GM12865 (cell line): ENCODE measurements at regions not wholly inside any gene's neighbourhood (a gene's known extent, or its start where the extent isn't known, plus 50 kb on each side); places are given as distances from the start of the nearest gene placed in this dataset.

ENCODE experiments used
- DNase-seq: peaks from one replicate; pipeline ENCODE4 v3.0.0; 2010; ENCODE audit warnings: low read depth
- H3K4me3 ChIP-seq: 2 replicates; pipeline ENCODE4 v1.5.1; 2011; ENCODE audit warnings: mild to moderate bottlenecking, low read depth, low read length, control low read depth
- TF ChIP-seq, protein P1 (sequence below): IDR thresholded peaks from 2 replicates; pipeline ENCODE4 v1.5.1; 2011; ENCODE audit warnings: low read length, control low read depth, low read depth, inconsistent platforms; ENCODE audit not compliant: insufficient read depth; ENCODE audit errors: missing control alignments

DNA sequence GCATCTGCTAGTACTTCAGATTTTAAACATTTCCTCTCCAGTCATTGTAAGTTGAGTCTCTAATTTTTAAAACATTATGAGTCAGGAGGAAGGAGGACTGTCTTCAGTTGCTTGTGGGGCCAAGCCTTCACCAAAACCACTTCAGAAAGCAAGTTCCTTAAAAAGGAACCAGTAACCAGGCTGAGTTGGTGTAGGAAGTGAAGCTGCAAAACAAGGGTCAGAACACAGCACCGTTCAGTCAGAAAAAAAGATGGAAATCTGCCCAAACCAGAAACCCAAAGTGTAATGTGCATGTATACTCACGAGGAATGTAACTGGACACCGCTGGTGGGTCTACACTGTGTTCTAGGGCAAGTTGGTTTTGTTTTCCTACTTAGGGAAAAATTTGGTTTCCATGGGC is 402.1 kb downstream of the SETD4 start:
- peak; percentile 24 for DNase-seq
- TF ChIP-seq, protein P1, sequence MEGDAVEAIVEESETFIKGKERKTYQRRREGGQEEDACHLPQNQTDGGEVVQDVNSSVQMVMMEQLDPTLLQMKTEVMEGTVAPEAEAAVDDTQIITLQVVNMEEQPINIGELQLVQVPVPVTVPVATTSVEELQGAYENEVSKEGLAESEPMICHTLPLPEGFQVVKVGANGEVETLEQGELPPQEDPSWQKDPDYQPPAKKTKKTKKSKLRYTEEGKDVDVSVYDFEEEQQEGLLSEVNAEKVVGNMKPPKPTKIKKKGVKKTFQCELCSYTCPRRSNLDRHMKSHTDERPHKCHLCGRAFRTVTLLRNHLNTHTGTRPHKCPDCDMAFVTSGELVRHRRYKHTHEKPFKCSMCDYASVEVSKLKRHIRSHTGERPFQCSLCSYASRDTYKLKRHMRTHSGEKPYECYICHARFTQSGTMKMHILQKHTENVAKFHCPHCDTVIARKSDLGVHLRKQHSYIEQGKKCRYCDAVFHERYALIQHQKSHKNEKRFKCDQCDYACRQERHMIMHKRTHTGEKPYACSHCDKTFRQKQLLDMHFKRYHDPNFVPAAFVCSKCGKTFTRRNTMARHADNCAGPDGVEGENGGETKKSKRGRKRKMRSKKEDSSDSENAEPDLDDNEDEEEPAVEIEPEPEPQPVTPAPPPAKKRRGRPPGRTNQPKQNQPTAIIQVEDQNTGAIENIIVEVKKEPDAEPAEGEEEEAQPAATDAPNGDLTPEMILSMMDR: no peak

DNA sequence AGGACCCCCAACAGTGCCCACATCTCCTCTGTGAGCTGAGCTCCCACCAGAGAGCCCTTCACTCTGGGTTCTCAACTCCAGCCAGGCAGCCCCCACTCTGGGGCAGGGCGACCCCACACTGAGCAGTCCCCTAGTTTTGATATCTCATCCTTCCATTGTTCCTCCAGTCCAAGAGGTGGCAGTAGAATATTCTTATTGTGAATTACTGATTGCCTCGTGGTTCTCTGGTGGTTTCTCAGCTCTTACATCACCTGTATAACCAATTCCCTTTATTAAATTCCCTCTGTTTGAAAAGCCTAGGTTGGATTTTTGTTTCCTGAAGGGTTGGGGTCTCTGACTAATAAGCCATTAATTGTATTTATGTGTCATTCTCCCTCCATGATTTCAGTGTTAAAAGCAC is 407.5 kb downstream of the SETD4 start:
- no peak for DNase-seq
- H3K4me3 ChIP-seq: no peak overlapping the region
- TF ChIP-seq, protein P1: no peak

More for the DNA sequence above, 402.1 kb downstream of the SETD4 start:
- H3K4me3 ChIP-seq: no peak overlapping the region

DNA sequence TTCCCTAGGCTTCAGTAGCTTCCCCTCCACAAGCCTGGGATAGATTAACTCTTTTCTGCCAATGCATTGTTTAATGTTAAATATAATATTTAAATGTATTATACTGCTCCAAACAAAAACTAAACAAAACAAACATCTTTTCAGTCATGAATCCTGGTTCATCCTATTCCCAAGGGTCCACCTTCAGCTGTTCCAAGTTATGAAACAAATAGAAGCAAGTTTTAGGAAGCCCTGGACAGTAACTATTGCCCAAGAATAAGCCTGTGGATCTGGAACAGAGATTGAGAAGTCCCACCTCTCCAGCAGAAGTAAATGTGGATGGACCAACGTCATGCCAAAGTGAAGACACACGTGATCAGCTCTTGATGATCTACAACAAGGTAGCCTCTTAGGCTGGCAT is 408.1 kb downstream of the SETD4 start:
- TF ChIP-seq, protein P1: no peak
- DNase-seq: no peak
- no peak overlapping the region for H3K4me3 ChIP-seq

DNA sequence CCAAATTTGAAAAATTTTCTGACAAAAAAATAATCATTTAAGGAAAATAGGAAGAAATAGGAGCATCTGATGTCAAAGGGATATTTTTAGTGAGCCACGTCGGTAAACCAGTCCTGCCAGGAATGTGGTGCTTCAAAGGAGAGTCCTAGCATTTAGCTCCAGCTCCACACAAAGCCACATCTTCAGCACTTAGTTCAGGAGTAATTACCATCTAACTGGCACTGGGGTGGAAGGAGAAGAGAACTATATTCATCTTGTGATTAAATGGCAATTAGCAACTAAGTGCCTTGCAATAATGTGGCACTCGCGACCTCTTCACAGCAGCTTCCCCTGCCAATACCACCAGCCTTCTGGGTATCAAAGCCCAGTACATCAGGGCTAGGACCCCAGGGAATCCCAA is 409.1 kb downstream of the SETD4 start:
- TF ChIP-seq, protein P1: no peak
- no peak overlapping the region for H3K4me3 ChIP-seq
- no peak for DNase-seq

- TF ChIP-seq, protein P1: no peak
- H3K4me3 ChIP-seq: no peak overlapping the region
- no peak for DNase-seq
Observed at GRCh38 chr21:35649186-35649585, 411.1 kb downstream of the SETD4 start.

GRCh38 chr21:35648512-35648911 is 411.8 kb downstream of the SETD4 start:
- peak; percentile 9 for DNase-seq
- TF ChIP-seq, protein P1: no peak
- H3K4me3 ChIP-seq: no peak overlapping the region

DNA sequence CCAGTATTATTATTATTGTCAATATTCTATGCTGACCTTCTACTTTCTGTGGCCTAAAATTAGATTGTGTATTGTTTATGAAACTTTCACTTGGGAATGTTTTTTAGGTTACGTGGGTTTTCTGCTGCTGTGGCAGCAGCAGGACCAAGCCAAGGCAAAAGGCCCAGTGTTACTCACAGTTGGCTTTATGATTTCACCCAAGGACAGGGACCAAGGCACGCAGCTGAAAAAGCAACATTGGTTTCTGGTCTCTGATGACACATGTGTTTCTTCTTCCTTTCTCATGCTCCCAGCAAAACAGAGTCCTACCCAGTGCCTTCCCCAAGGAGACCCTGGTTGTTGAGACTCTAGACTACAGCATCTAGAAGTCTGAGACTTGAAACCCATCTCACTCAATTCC is 413.7 kb downstream of the SETD4 start:
- TF ChIP-seq, protein P1: no peak
- DNase-seq: no peak
- no peak overlapping the region for H3K4me3 ChIP-seq
